ENCODE measurements at regions not wholly inside any gene's neighbourhood (a gene's known extent, or its start where the extent isn't known, plus 50 kb on each side); places are given as distances from the start of the nearest gene placed in this dataset.

GRCh38 chr6:11460837-11461661 lies 76.5 kb upstream of the TMEM170B start (continued):
- TF ChIP-seq, protein P1, sequence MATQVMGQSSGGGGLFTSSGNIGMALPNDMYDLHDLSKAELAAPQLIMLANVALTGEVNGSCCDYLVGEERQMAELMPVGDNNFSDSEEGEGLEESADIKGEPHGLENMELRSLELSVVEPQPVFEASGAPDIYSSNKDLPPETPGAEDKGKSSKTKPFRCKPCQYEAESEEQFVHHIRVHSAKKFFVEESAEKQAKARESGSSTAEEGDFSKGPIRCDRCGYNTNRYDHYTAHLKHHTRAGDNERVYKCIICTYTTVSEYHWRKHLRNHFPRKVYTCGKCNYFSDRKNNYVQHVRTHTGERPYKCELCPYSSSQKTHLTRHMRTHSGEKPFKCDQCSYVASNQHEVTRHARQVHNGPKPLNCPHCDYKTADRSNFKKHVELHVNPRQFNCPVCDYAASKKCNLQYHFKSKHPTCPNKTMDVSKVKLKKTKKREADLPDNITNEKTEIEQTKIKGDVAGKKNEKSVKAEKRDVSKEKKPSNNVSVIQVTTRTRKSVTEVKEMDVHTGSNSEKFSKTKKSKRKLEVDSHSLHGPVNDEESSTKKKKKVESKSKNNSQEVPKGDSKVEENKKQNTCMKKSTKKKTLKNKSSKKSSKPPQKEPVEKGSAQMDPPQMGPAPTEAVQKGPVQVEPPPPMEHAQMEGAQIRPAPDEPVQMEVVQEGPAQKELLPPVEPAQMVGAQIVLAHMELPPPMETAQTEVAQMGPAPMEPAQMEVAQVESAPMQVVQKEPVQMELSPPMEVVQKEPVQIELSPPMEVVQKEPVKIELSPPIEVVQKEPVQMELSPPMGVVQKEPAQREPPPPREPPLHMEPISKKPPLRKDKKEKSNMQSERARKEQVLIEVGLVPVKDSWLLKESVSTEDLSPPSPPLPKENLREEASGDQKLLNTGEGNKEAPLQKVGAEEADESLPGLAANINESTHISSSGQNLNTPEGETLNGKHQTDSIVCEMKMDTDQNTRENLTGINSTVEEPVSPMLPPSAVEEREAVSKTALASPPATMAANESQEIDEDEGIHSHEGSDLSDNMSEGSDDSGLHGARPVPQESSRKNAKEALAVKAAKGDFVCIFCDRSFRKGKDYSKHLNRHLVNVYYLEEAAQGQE (IDR thresholded peaks at IDR 0.05; ENCODE audit: low read depth, low read length), result no peak
- TF ChIP-seq MEF2A (IDR thresholded peaks at IDR 0.05; ENCODE audit: insufficient read depth, low read depth, low read length) (peak; percentile 82; the same call in 1 of the 2 replicates), ESRRA (IDR thresholded peaks at IDR 0.05; ENCODE audit: low read length) (no peak), ZBTB4 (CRISPR knock-in tag; IDR thresholded peaks at IDR 0.05) (no peak), NBN (IDR thresholded peaks at IDR 0.05) (peak; percentile 88), FOXM1 (IDR thresholded peaks at IDR 0.05; ENCODE audit: low read depth, low read length) (peak; percentile 69), POLR2AphosphoS5 (IDR thresholded peaks at IDR 0.05; ENCODE audit: low read length) (peak; percentile 64), CEBPZ (IDR thresholded peaks at IDR 0.05; ENCODE audit: low read depth, low read length) (no peak), NRF1 (conservative IDR thresholded peaks at IDR 0.05; ENCODE audit: low read depth, low read length) (no peak), PAX5 (IDR thresholded peaks at IDR 0.05; ENCODE audit: borderline replicate concordance, low read depth, low read length) (peak; percentile 90; the same call in 1 of the 2 replicates), RELB (IDR thresholded peaks at IDR 0.05; ENCODE audit: low read depth) (peak; percentile 73), RFX5 (IDR thresholded peaks at IDR 0.05; ENCODE audit: low read depth, low read length) (no peak), NR2C2 (IDR thresholded peaks at IDR 0.05; ENCODE audit: borderline replicate concordance, control insufficient read depth, insufficient read length, low read depth) (no peak), SIX5 (IDR thresholded peaks at IDR 0.05; ENCODE audit: low read depth, low read length, severe bottlenecking) (no peak), CHD2 (IDR thresholded peaks at IDR 0.05; ENCODE audit: borderline replicate concordance, low read depth, low read length) (no peak; the same call in 1 of the 2 replicates)
- TF ChIP-seq, protein P2, sequence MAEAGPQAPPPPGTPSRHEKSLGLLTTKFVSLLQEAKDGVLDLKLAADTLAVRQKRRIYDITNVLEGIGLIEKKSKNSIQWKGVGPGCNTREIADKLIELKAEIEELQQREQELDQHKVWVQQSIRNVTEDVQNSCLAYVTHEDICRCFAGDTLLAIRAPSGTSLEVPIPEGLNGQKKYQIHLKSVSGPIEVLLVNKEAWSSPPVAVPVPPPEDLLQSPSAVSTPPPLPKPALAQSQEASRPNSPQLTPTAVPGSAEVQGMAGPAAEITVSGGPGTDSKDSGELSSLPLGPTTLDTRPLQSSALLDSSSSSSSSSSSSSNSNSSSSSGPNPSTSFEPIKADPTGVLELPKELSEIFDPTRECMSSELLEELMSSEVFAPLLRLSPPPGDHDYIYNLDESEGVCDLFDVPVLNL (IDR thresholded peaks at IDR 0.05; ENCODE audit: low read depth, low read length), result no peak

All from GM12878 (cell line).